ENCODE measurements at regions not wholly inside any gene's neighbourhood (a gene's known extent, or its start where the extent isn't known, plus 50 kb on each side); places are given as distances from the start of the nearest gene placed in this dataset.
A peak's percentile ranks its signal among the peaks of the same experiment; 100 is the strongest.
"Not testable (repeated sequence)": the region's sequence is repeated elsewhere in the genome, so short reads cannot be mapped to it uniquely, and the experiment has no call there.

DNA sequence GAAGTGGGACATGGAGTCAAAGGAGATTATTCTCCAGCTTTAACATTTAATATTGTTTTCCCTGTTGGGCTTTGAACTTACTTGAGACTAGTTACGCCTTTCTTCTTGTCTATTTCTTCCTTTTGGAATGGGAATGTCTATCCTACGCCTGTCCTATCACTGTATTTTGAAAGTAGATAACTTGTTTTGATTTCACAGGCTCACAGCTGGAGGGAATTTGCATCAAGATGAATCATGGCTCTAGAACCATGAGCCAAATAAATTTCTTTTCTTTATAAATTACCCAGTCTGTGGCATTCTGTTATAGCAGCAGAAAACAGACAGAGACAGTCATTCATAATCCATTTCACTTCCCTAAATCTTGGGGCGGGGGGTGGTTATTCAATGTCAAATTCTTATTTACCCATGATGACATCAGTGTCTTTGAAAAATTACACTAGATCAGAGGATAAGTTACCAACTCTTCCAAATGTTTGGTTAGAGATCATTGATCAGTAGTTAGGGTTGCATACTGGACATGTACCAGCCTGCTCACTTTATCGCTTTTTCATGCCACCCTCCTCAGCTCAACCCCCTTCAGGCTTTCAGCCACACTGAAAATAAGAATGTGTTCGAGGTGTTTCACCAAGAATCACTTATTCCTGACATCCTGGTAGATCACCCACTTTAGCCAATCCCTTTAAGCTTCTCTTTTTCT, 419.6 kb upstream of the PIK3R1 start:
- H3K4me3 ChIP-seq = no peak overlapping the region
- no peaks in the 10 kb centered on the region for H3K9me3 ChIP-seq
- TF ChIP-seq CTCF (IDR thresholded peaks at IDR 0.05) = no peak
- intact Hi-C loops (cut with DNase I; ENCODE audit: low total_unique reads) = no loop called here
- H3K27me3 ChIP-seq = no peaks in the 10 kb centered on the region
- no peaks in the 10 kb centered on the region for H3K36me3 ChIP-seq
- peaks cover 0 to 35% (median 18%) of the 10 kb centered on the region in 4 donors for H3K4me1 ChIP-seq
- no peak for DNase-seq
- H3K27ac ChIP-seq = peak overlapping the region; percentile 34 to 72

DNA sequence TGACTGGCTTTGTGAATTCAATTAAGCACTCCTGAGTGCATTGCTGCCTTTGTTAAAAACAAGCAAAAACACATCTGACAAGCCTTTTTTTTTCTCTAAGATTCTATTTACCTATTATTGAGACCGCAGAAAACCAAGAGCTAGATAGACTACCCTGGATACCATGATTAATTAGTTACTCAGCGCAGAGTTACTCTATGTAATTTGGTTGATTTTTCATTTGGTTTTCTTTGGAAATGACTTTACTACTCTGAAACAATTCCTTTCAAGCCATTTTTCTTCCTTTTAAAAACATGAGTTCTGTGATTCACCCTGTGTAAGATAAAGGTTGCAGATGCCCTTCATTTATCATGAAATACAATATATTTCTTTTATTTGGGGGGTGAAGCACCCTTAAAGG, 421.6 kb upstream of the PIK3R1 start:
- peaks cover 0 to 16% (median 4%) of the 10 kb centered on the region in 4 donors for H3K4me1 ChIP-seq
- DNase-seq = no peak
- H3K9me3 ChIP-seq = no peaks in the 10 kb centered on the region
- no peaks in the 10 kb centered on the region for H3K36me3 ChIP-seq
- intact Hi-C loops (cut with DNase I; ENCODE audit: low total_unique reads) = no loop called here
- H3K4me3 ChIP-seq = no peak overlapping the region
- no peak overlapping the region for H3K27ac ChIP-seq
- no peaks in the 10 kb centered on the region for H3K27me3 ChIP-seq
- TF ChIP-seq CTCF (IDR thresholded peaks at IDR 0.05) = no peak

GRCh38 chr5:67793418-67793817, 422.1 kb upstream of the PIK3R1 start:
- no peak for TF ChIP-seq CTCF (IDR thresholded peaks at IDR 0.05)
- peaks cover 0 to 13% (median 4%) of the 10 kb centered on the region in 4 donors for H3K4me1 ChIP-seq
- no peak overlapping the region for H3K27ac ChIP-seq
- H3K27me3 ChIP-seq = no peaks in the 10 kb centered on the region
- no peaks in the 10 kb centered on the region for H3K36me3 ChIP-seq
- H3K9me3 ChIP-seq = no peaks in the 10 kb centered on the region
- no peak overlapping the region for H3K4me3 ChIP-seq
- intact Hi-C loops (cut with DNase I; ENCODE audit: low total_unique reads) = no loop called here
- DNase-seq = no peak

DNA sequence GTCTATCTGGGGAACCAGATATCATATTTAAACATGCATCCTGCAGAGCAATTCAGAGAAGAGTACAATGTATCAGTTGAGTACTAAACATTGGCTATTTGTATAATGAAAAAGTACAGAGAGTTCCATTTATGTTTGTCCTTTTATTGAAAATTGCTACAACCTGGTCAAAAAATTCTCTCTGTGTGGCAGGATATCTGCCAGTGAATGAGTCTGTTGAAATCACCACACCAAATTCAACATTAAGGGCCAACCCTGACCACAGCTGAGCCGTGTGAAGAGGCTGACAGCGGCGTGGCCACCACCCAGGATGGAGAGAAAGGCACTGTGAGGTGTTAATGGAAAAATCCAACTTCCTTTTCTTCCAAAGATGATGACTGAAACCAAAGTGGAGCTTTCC, 422.7 kb upstream of the PIK3R1 start:
- H3K9me3 ChIP-seq = no peaks in the 10 kb centered on the region
- intact Hi-C loops (cut with DNase I; ENCODE audit: low total_unique reads) = no loop called here
- H3K27me3 ChIP-seq = no peaks in the 10 kb centered on the region
- no peak overlapping the region for H3K4me3 ChIP-seq
- H3K27ac ChIP-seq = no peak overlapping the region
- TF ChIP-seq CTCF (IDR thresholded peaks at IDR 0.05) = no peak
- peaks cover 0 to 13% (median 4%) of the 10 kb centered on the region in 4 donors for H3K4me1 ChIP-seq
- H3K36me3 ChIP-seq = no peaks in the 10 kb centered on the region
- DNase-seq = peak; percentile 64 to 79

- peaks cover 0 to 7% (median 2%) of the 10 kb centered on the region in 4 donors for H3K4me1 ChIP-seq
- no peaks in the 10 kb centered on the region for H3K9me3 ChIP-seq
- H3K27ac ChIP-seq = no peak overlapping the region
- no peak for DNase-seq
- H3K36me3 ChIP-seq = no peaks in the 10 kb centered on the region
- H3K27me3 ChIP-seq = no peaks in the 10 kb centered on the region
- intact Hi-C loops (cut with DNase I; ENCODE audit: low total_unique reads) = no loop called here
- no peak for TF ChIP-seq CTCF (IDR thresholded peaks at IDR 0.05)
- H3K4me3 ChIP-seq = no peak overlapping the region
Observed at GRCh38 chr5:67790390-67790789, 425.2 kb upstream of the PIK3R1 start.

- H3K9me3 ChIP-seq; H3K36me3 ChIP-seq; intact Hi-C loops (cut with DNase I; ENCODE audit: low total_unique reads); H3K27me3 ChIP-seq; H3K4me1 ChIP-seq; H3K27ac ChIP-seq; H3K4me3 ChIP-seq; DNase-seq: not testable (repeated sequence)
Observed at GRCh38 chr5:67779893-67780623, 435.5 kb upstream of the PIK3R1 start.

Measured in tibial artery (tissue), 4 donors.